Activated B cell treated with CpG ODN at 0.5 μM for 24 hours (primary cell): ENCODE measurements at regions not wholly inside any gene's neighbourhood (a gene's known extent, or its start where the extent isn't known, plus 50 kb on each side); places are given as distances from the start of the nearest gene placed in this dataset.

Source experiments
- ATAC-seq: fragments of 200-7000 bp; cut with Tn5 transposase; one replicate; pipeline ENCODE4 v1.10.0; 2021; ENCODE audit warnings: low read depth, mild to moderate bottlenecking, moderate library complexity
- CTCF ChIA-PET: fragments of 350-600 bp; sonication (Branson Sonifier 250); formaldehyde crosslinking; loops from one replicate; lab custom pipeline; 2021; ENCODE audit warnings: antibody characterized with exemption; lab: Charles Lee
- POLR2A ChIA-PET: fragments of 350-600 bp; sonication (Branson Sonifier 250); formaldehyde crosslinking; loops from one replicate; lab custom pipeline; 2021; ENCODE audit warnings: antibody characterized with exemption; lab: Charles Lee
- DNase-seq: peaks from one replicate; pipeline ENCODE4 v3.0.0; 2022
- H3K27ac Mint-ChIP-seq: one replicate; pipeline ENCODE4 v1.8.0; 2020; ENCODE audit warnings: mixed read lengths
- H3K27me3 Mint-ChIP-seq: one replicate; pipeline ENCODE4 v1.8.0; 2021; ENCODE audit warnings: mixed read lengths
- H3K36me3 Mint-ChIP-seq: one replicate; pipeline ENCODE4 v1.8.0; 2021; ENCODE audit warnings: low read depth, mixed read lengths
- H3K4me1 Mint-ChIP-seq: one replicate; pipeline ENCODE4 v1.8.0; 2021; ENCODE audit warnings: mixed read lengths
- H3K4me3 Mint-ChIP-seq: one replicate; pipeline ENCODE4 v1.8.0; 2020; ENCODE audit warnings: mild to moderate bottlenecking, mixed read lengths
- H3K9me3 Mint-ChIP-seq: one replicate; pipeline ENCODE4 v1.8.0; 2020; ENCODE audit warnings: mixed read lengths
- CTCF ChIP-seq: fragments of 200-600 bp; IDR thresholded peaks from one replicate; pipeline ENCODE4 v1.8.0; 2022; ENCODE audit warnings: antibody characterized with exemption, mild to moderate bottlenecking
- intact Hi-C: fragments of 100-400 bp; cut with micrococcal nuclease; formaldehyde crosslinking; loops from one replicate; pipeline ENCODE4 v1.15.1; 2024

GRCh38 chr15:95795386-95795785 is 535.1 kb upstream of the NR2F2 start:
- no peak for DNase-seq
- POLR2A ChIA-PET, result no interaction called here
- no peak for TF ChIP-seq CTCF
- H3K36me3 Mint-ChIP-seq, result no peaks in the 10 kb centered on the region
- ATAC-seq, result no peak
- no peaks in the 10 kb centered on the region for H3K27me3 Mint-ChIP-seq
- CTCF ChIA-PET, result no interaction called here
- intact Hi-C loops, result no loop called here
- H3K9me3 Mint-ChIP-seq, result no peaks in the 10 kb centered on the region
- H3K27ac Mint-ChIP-seq, result no peak overlapping the region
- H3K4me1 Mint-ChIP-seq, result no peaks in the 10 kb centered on the region
- H3K4me3 Mint-ChIP-seq, result no peak overlapping the region

- TF ChIP-seq CTCF, result no peak
- no peaks in the 10 kb centered on the region for H3K4me1 Mint-ChIP-seq
- H3K36me3 Mint-ChIP-seq, result no peaks in the 10 kb centered on the region
- H3K4me3 Mint-ChIP-seq, result no peak overlapping the region
- POLR2A ChIA-PET, result no interaction called here
- CTCF ChIA-PET, result no interaction called here
- peaks cover 2% of the 10 kb centered on the region for H3K9me3 Mint-ChIP-seq
- ATAC-seq, result no peak
- intact Hi-C loops, result no loop called here
- no peaks in the 10 kb centered on the region for H3K27me3 Mint-ChIP-seq
- H3K27ac Mint-ChIP-seq, result no peak overlapping the region
- DNase-seq, result no peak
Measured at GRCh38 chr15:95799286-95800200, 531.0 kb upstream of the NR2F2 start.

- no peak for ATAC-seq
- H3K4me3 Mint-ChIP-seq, result no peak overlapping the region
- H3K4me1 Mint-ChIP-seq, result no peaks in the 10 kb centered on the region
- intact Hi-C loops, result no loop called here
- no peak overlapping the region for H3K27ac Mint-ChIP-seq
- CTCF ChIA-PET, result no interaction called here
- no peak for TF ChIP-seq CTCF
- no peaks in the 10 kb centered on the region for H3K27me3 Mint-ChIP-seq
- DNase-seq, result no peak
- H3K9me3 Mint-ChIP-seq, result peaks cover 10% of the 10 kb centered on the region
- POLR2A ChIA-PET, result no interaction called here
- no peaks in the 10 kb centered on the region for H3K36me3 Mint-ChIP-seq
Measured at GRCh38 chr15:95804484-95804883, 526.0 kb upstream of the NR2F2 start.

- Mint-ChIP-seq H3K27me3 (no peaks in the 10 kb centered on the region), H3K27ac (no peak overlapping the region), H3K4me1 (no peaks in the 10 kb centered on the region), H3K9me3 (peaks cover 4% of the 10 kb centered on the region), H3K4me3 (no peak overlapping the region), H3K36me3 (no peaks in the 10 kb centered on the region)
- CTCF ChIA-PET, result no interaction called here
- POLR2A ChIA-PET, result no interaction called here
- no peak for TF ChIP-seq CTCF
- intact Hi-C loops, result no loop called here
- ATAC-seq (no peak), DNase-seq (no peak)
Measured at GRCh38 chr15:95812491-95812890, 518.0 kb upstream of the NR2F2 start.

- intact Hi-C loops, result no loop called here
- ChIA-PET CTCF (no interaction called here), POLR2A (no interaction called here)
- ATAC-seq, result no peak
- Mint-ChIP-seq H3K4me3 (no peak overlapping the region), H3K9me3 (no peaks in the 10 kb centered on the region), H3K36me3 (no peaks in the 10 kb centered on the region), H3K4me1 (no peaks in the 10 kb centered on the region), H3K27me3 (no peaks in the 10 kb centered on the region), H3K27ac (no peak overlapping the region)
- no peak for DNase-seq
- no peak for TF ChIP-seq CTCF
Measured at GRCh38 chr15:95814908-95815307, 515.6 kb upstream of the NR2F2 start.
